22Rv1 (cell line): ENCODE measurements at regions not wholly inside any gene's neighbourhood (a gene's known extent, or its start where the extent isn't known, plus 50 kb on each side); places are given as distances from the start of the nearest gene placed in this dataset.

Experiments
- H3K27ac ChIP-seq: fragments of 450-650 bp; 2 replicates; pipeline ENCODE4 v1.5.1; 2017
- ZFX ChIP-seq: fragments of 450-650 bp; IDR thresholded peaks from 2 replicates; pipeline ENCODE4 v1.6.1; 2017; ENCODE audit warnings: antibody characterized with exemption, borderline replicate concordance
- TF ChIP-seq, protein P1 (sequence below): fragments of 450-650 bp; IDR thresholded peaks from 2 replicates; pipeline ENCODE4 v1.5.1; 2017; ENCODE audit warnings: mild to moderate bottlenecking

DNA sequence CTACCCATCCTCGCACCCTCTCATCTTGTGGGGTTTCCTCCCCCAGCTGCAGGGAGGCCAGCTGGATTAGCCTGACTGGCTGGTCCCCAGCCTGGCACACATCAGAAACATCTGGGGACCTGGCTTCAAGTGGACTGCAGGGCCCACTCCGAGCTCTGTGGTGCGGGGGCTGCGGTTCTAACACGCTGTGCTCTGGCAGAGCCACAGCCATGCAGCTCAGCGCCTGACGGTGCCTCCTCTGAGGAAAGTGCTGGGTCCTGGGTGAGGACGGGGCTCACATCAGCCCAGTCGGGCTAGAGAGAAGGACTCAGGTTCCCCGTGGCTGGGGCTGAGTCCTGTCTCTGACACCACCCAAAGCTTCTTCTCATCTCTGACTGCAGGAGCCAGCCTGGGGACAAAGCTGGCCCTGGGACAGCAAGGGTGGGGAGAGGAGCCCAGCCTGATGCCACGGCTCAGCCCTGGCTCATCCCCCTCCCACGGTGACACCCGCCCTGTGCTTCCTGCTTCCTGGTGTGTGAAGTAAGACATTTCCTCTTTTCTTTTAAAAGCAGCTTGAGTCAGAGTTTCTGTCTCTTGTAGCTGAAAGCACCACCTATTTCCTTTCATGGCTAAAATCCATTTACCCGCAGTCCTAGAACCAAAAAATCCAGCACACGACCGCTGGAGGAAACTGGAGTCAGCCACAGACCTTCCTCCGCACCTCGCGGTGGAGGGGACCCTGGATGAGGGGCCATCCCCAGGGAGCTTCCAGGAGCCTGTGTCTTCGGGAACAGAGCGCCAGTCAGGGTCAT, 127.4 kb upstream of the AFDN start:
- TF ChIP-seq, protein P1, sequence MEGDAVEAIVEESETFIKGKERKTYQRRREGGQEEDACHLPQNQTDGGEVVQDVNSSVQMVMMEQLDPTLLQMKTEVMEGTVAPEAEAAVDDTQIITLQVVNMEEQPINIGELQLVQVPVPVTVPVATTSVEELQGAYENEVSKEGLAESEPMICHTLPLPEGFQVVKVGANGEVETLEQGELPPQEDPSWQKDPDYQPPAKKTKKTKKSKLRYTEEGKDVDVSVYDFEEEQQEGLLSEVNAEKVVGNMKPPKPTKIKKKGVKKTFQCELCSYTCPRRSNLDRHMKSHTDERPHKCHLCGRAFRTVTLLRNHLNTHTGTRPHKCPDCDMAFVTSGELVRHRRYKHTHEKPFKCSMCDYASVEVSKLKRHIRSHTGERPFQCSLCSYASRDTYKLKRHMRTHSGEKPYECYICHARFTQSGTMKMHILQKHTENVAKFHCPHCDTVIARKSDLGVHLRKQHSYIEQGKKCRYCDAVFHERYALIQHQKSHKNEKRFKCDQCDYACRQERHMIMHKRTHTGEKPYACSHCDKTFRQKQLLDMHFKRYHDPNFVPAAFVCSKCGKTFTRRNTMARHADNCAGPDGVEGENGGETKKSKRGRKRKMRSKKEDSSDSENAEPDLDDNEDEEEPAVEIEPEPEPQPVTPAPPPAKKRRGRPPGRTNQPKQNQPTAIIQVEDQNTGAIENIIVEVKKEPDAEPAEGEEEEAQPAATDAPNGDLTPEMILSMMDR: no peak
- TF ChIP-seq ZFX: no peak
- H3K27ac ChIP-seq: no peak overlapping the region

GRCh38 chr6:167700199-167700598, 126.5 kb upstream of the AFDN start:
- H3K27ac ChIP-seq: no peak overlapping the region
- TF ChIP-seq, protein P1: no peak
- TF ChIP-seq ZFX: no peak

- H3K27ac ChIP-seq: no peak overlapping the region
- TF ChIP-seq, protein P1: no peak
- no peak for TF ChIP-seq ZFX
These were observed 125.7 kb upstream of the AFDN start for GRCh38 chr6:167701010-167701409.

DNA sequence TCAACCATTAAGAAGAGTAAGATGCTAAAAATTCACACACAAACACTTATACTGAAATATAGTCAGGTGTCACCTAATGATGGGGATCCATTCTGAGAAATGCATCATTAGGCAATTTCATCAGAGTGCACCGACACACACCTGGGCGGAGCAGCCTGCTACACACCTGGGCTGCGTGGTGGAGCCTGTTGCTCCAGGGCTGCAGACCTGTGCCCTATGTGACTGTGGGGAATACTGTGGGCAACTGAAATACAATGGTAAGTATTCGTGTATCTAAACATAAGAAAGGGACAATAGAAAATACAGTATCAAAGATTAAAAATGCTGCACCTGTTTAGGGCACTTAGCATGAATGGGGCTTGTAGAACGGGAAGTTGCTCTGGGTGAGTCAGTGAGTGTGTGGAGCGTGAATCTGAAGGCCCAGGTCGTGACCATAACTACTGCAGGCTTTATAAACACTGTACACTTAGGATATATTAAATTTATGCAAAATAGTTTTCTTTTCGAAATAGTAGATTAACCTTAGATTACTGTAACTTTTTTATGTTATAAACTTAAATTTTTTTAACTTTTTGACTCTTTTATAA, 124.4 kb upstream of the AFDN start:
- H3K27ac ChIP-seq: no peak overlapping the region
- TF ChIP-seq ZFX: no peak

- H3K27ac ChIP-seq: no peak overlapping the region
- TF ChIP-seq ZFX: no peak
- TF ChIP-seq, protein P1: no peak
These were observed 123.4 kb upstream of the AFDN start for GRCh38 chr6:167703347-167703746.

GRCh38 chr6:167703781-167704180, 122.9 kb upstream of the AFDN start:
- TF ChIP-seq ZFX: no peak
- TF ChIP-seq, protein P1: no peak
- H3K27ac ChIP-seq: no peak overlapping the region

DNA sequence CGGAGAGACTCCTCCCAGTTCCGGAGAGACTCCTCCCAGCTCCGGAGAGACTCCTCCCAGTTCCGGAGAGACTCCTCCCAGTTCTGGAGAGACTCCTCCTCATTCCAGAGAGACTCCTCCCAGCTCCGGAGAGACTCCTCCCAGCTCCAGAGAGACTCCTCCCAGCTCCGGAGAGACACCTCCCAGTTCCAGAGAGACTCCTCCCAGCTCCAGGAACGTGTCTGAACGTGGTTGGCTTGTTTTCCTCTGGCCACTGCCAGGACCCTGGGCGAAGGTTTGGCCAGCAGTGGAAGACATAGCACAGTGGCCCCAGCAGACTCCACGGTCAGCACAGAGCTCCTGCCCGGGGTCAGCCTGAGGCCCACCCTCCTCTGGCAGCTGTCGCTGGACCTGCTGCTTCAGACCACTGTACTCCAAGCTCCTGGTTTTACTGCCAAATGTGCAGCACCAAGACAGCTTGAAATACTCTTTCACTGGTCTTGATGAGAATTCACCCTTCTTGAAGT, 122.3 kb upstream of the AFDN start:
- H3K27ac ChIP-seq: no peak overlapping the region
- no peak for TF ChIP-seq ZFX
- TF ChIP-seq, protein P1: no peak
